NCI-H510A (cell line): ENCODE measurements at regions not wholly inside any gene's neighbourhood (a gene's known extent, or its start where the extent isn't known, plus 50 kb on each side); places are given as distances from the start of the nearest gene placed in this dataset.
A peak's percentile ranks its signal among the peaks of the same experiment; 100 is the strongest.

Experiments
- DNase-seq: peaks from one replicate; lab custom pipeline; 2025; lab: John Stamatoyannopoulos, UW

- DNase-seq: no peak
Measured at GRCh38 chr5:38753141-38753540, 92.7 kb upstream of the OSMR start.

GRCh38 chr5:38753776-38754175, 92.0 kb upstream of the OSMR start:
- no peak for DNase-seq

GRCh38 chr5:38755181-38755580, 90.6 kb upstream of the OSMR start:
- DNase-seq: no peak

GRCh38 chr5:38756068-38756467, 89.7 kb upstream of the OSMR start:
- DNase-seq: no peak

GRCh38 chr5:38757451-38758245, 88.2 kb upstream of the OSMR start:
- DNase-seq: no peak

GRCh38 chr5:38758774-38759600, 86.8 kb upstream of the OSMR start:
- DNase-seq: no peak

GRCh38 chr5:38764937-38765391, 80.8 kb upstream of the OSMR start:
- no peak for DNase-seq

- DNase-seq: no peak
Measured at GRCh38 chr5:38765399-38765861, 80.4 kb upstream of the OSMR start.

- no peak for DNase-seq
Measured at GRCh38 chr5:38766151-38766550, 79.7 kb upstream of the OSMR start.

GRCh38 chr5:38768412-38769211, 77.2 kb upstream of the OSMR start:
- no peak for DNase-seq

- DNase-seq: no peak
Measured at GRCh38 chr5:38772471-38772870, 73.3 kb upstream of the OSMR start.

- DNase-seq: no peak
Measured at GRCh38 chr5:38775218-38775840, 70.5 kb upstream of the OSMR start.

- DNase-seq: no peak
Measured at GRCh38 chr5:38776149-38776896, 69.5 kb upstream of the OSMR start.

- no peak for DNase-seq
Measured at GRCh38 chr5:38777111-38777510, 68.7 kb upstream of the OSMR start.

GRCh38 chr5:38780316-38780715, 65.5 kb upstream of the OSMR start:
- no peak for DNase-seq

- DNase-seq: no peak
Measured at GRCh38 chr5:38780945-38781344, 64.9 kb upstream of the OSMR start.

GRCh38 chr5:38782180-38782835, 63.5 kb upstream of the OSMR start:
- no peak for DNase-seq

- peak; percentile 95 for DNase-seq
Measured at GRCh38 chr5:38783011-38783561, 62.7 kb upstream of the OSMR start.

- no peak for DNase-seq
Measured at GRCh38 chr5:38789134-38789533, 56.7 kb upstream of the OSMR start.

GRCh38 chr5:38789777-38790176, 56.0 kb upstream of the OSMR start:
- no peak for DNase-seq
